ENCODE measurements at regions not wholly inside any gene's neighbourhood (a gene's known extent, or its start where the extent isn't known, plus 50 kb on each side); places are given as distances from the start of the nearest gene placed in this dataset.

GRCh38 chr16:64731891-64732290, 390.0 kb downstream of the CDH11 start:
- no peak overlapping the region for H3K4me3 ChIP-seq (ENCODE audit: low read length)
- no peaks in the 10 kb centered on the region for H3K27me3 ChIP-seq (replicated peaks; ENCODE audit: insufficient read depth, low read length)
- no peaks in the 10 kb centered on the region for H3F3A ChIP-seq (ENCODE audit: insufficient read depth, low read length)
- H3K4me2 ChIP-seq (ENCODE audit: low read depth, low read length): no peak overlapping the region
- TF ChIP-seq CTCF (IDR thresholded peaks at IDR 0.05; ENCODE audit: low read length): no peak
- no peak for TF ChIP-seq EZH2 (optimal IDR thresholded peaks at IDR 0.05; ENCODE audit: low read depth, low read length)
- no peak for TF ChIP-seq EZH2phosphoT487 (IDR thresholded peaks at IDR 0.05; ENCODE audit: low read length)
- no peaks in the 10 kb centered on the region for H3K36me3 ChIP-seq (replicated peaks; ENCODE audit: insufficient read depth, low read length)
- no peaks in the 10 kb centered on the region for H3K9me3 ChIP-seq (replicated peaks; ENCODE audit: insufficient read depth, low read length)
- no peak for DNase-seq
- no peaks in the 10 kb centered on the region for H4K20me1 ChIP-seq (ENCODE audit: insufficient read depth, low read length)
- no peaks in the 10 kb centered on the region for H3K9me2 ChIP-seq (replicated peaks; ENCODE audit: insufficient read depth, low read length)
- H3K9ac ChIP-seq (ENCODE audit: low read length): no peak overlapping the region
- no peaks in the 10 kb centered on the region for H3K79me2 ChIP-seq (ENCODE audit: low read length)
- H2AFZ ChIP-seq (ENCODE audit: low read length): no peak overlapping the region
- H3K27ac ChIP-seq (ENCODE audit: low read length): no peak overlapping the region
- no peaks in the 10 kb centered on the region for H3K4me1 ChIP-seq (ENCODE audit: low read length)

- no peak for DNase-seq
- no peaks in the 10 kb centered on the region for H3F3A ChIP-seq (ENCODE audit: insufficient read depth, low read length)
- H3K27ac ChIP-seq (ENCODE audit: low read length): no peak overlapping the region
- no peak for TF ChIP-seq EZH2 (optimal IDR thresholded peaks at IDR 0.05; ENCODE audit: low read depth, low read length)
- TF ChIP-seq EZH2phosphoT487 (IDR thresholded peaks at IDR 0.05; ENCODE audit: low read length): no peak
- TF ChIP-seq CTCF (IDR thresholded peaks at IDR 0.05; ENCODE audit: low read length): no peak
- H3K4me1 ChIP-seq (ENCODE audit: low read length): no peaks in the 10 kb centered on the region
- H3K79me2 ChIP-seq (ENCODE audit: low read length): no peaks in the 10 kb centered on the region
- H3K9ac ChIP-seq (ENCODE audit: low read length): no peak overlapping the region
- no peaks in the 10 kb centered on the region for H3K36me3 ChIP-seq (replicated peaks; ENCODE audit: insufficient read depth, low read length)
- no peaks in the 10 kb centered on the region for H4K20me1 ChIP-seq (ENCODE audit: insufficient read depth, low read length)
- H3K9me2 ChIP-seq (replicated peaks; ENCODE audit: insufficient read depth, low read length): no peaks in the 10 kb centered on the region
- H3K9me3 ChIP-seq (replicated peaks; ENCODE audit: insufficient read depth, low read length): no peaks in the 10 kb centered on the region
- H3K27me3 ChIP-seq (replicated peaks; ENCODE audit: insufficient read depth, low read length): no peaks in the 10 kb centered on the region
- no peak overlapping the region for H3K4me3 ChIP-seq (ENCODE audit: low read length)
- H3K4me2 ChIP-seq (ENCODE audit: low read depth, low read length): no peak overlapping the region
- H2AFZ ChIP-seq (ENCODE audit: low read length): no peak overlapping the region
These were observed 391.6 kb downstream of the CDH11 start for GRCh38 chr16:64730261-64730660.

GRCh38 chr16:64724339-64724738, 397.5 kb downstream of the CDH11 start:
- no peaks in the 10 kb centered on the region for H3K79me2 ChIP-seq (ENCODE audit: low read length)
- H3K9me3 ChIP-seq (replicated peaks; ENCODE audit: insufficient read depth, low read length): no peaks in the 10 kb centered on the region
- DNase-seq: no peak
- H3K27me3 ChIP-seq (replicated peaks; ENCODE audit: insufficient read depth, low read length): no peaks in the 10 kb centered on the region
- H3K4me3 ChIP-seq (ENCODE audit: low read length): no peak overlapping the region
- no peaks in the 10 kb centered on the region for H3K4me1 ChIP-seq (ENCODE audit: low read length)
- no peaks in the 10 kb centered on the region for H3F3A ChIP-seq (ENCODE audit: insufficient read depth, low read length)
- H3K9ac ChIP-seq (ENCODE audit: low read length): no peak overlapping the region
- no peak overlapping the region for H3K27ac ChIP-seq (ENCODE audit: low read length)
- TF ChIP-seq EZH2phosphoT487 (IDR thresholded peaks at IDR 0.05; ENCODE audit: low read length) (no peak), EZH2 (optimal IDR thresholded peaks at IDR 0.05; ENCODE audit: low read depth, low read length) (no peak)
- no peak overlapping the region for H2AFZ ChIP-seq (ENCODE audit: low read length)
- H3K9me2 ChIP-seq (replicated peaks; ENCODE audit: insufficient read depth, low read length): no peaks in the 10 kb centered on the region
- no peak overlapping the region for H3K4me2 ChIP-seq (ENCODE audit: low read depth, low read length)
- H4K20me1 ChIP-seq (ENCODE audit: insufficient read depth, low read length): no peaks in the 10 kb centered on the region
- no peaks in the 10 kb centered on the region for H3K36me3 ChIP-seq (replicated peaks; ENCODE audit: insufficient read depth, low read length)

- Histone ChIP-seq H2AFZ (ENCODE audit: low read length) (no peak overlapping the region), H3K9me3 (replicated peaks; ENCODE audit: insufficient read depth, low read length) (no peaks in the 10 kb centered on the region), H3K4me1 (ENCODE audit: low read length) (no peaks in the 10 kb centered on the region), H3K36me3 (replicated peaks; ENCODE audit: insufficient read depth, low read length) (no peaks in the 10 kb centered on the region), H4K20me1 (ENCODE audit: insufficient read depth, low read length) (no peaks in the 10 kb centered on the region), H3K9ac (ENCODE audit: low read length) (no peak overlapping the region), H3K9me2 (replicated peaks; ENCODE audit: insufficient read depth, low read length) (no peaks in the 10 kb centered on the region), H3K27me3 (replicated peaks; ENCODE audit: insufficient read depth, low read length) (no peaks in the 10 kb centered on the region), H3K27ac (ENCODE audit: low read length) (no peak overlapping the region), H3K4me3 (ENCODE audit: low read length) (no peak overlapping the region), H3F3A (ENCODE audit: insufficient read depth, low read length) (no peaks in the 10 kb centered on the region), H3K79me2 (ENCODE audit: low read length) (no peaks in the 10 kb centered on the region), H3K4me2 (ENCODE audit: low read depth, low read length) (no peak overlapping the region)
- no peak for TF ChIP-seq EZH2phosphoT487 (IDR thresholded peaks at IDR 0.05; ENCODE audit: low read length)
- no peak for TF ChIP-seq CTCF (IDR thresholded peaks at IDR 0.05; ENCODE audit: low read length)
- TF ChIP-seq EZH2 (optimal IDR thresholded peaks at IDR 0.05; ENCODE audit: low read depth, low read length): no peak
- no peak for DNase-seq
These were observed 403.4 kb downstream of the CDH11 start for GRCh38 chr16:64718486-64718885.
